ENCODE measurements at regions not wholly inside any gene's neighbourhood (a gene's known extent, or its start where the extent isn't known, plus 50 kb on each side); places are given as distances from the start of the nearest gene placed in this dataset.

DNA sequence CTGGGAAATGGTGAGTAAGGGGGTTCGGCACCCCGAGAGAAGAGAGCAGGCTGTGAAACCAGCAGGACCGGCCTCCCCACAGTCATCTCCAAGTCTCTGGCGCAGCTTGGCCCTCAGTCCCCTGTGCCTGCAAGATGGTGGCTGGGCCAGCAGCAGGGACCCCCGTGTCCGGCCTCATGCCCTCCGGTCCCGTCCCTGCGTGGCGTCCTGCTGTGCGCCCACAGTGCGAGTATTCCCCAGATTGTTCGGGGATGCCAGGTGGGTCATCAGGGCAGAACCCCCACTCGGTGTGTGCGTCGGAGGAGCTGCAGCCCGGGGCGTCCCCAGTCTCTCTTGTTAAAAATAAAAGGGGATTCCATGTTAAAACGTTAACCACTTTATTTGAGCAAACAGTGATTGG is 216.9 kb upstream of the ALG10B start:
- Mint-ChIP-seq H3K9me3 (peaks cover 26% of the 10 kb centered on the region), H3K27me3 (ENCODE audit: insufficient read depth) (no peaks in the 10 kb centered on the region; the same call in 1 of the 2 replicates), H3K4me3 (no peak overlapping the region), H3K36me3 (ENCODE audit: low read depth) (peaks cover 6% of the 10 kb centered on the region; the same call in 1 of the 2 replicates), H3K4me1 (ENCODE audit: low read depth) (no peaks in the 10 kb centered on the region), H3K27ac (no peak overlapping the region)
- TF ChIP-seq CTCF (IDR thresholded peaks at IDR 0.05), result no peak
- no peak for DNase-seq

GRCh38 chr12:38101753-38102152 is 214.8 kb upstream of the ALG10B start:
- DNase-seq, result no peak
- TF ChIP-seq CTCF (IDR thresholded peaks at IDR 0.05), result no peak
- Mint-ChIP-seq H3K27me3 (ENCODE audit: insufficient read depth) (no peaks in the 10 kb centered on the region; the same call in 1 of the 2 replicates), H3K27ac (no peak overlapping the region), H3K4me3 (no peak overlapping the region), H3K36me3 (ENCODE audit: low read depth) (peaks cover 6% of the 10 kb centered on the region; the same call in 1 of the 2 replicates), H3K9me3 (peaks cover 22% of the 10 kb centered on the region), H3K4me1 (ENCODE audit: low read depth) (no peaks in the 10 kb centered on the region)

GRCh38 chr12:38102197-38102596 is 214.4 kb upstream of the ALG10B start:
- Mint-ChIP-seq H3K27me3 (ENCODE audit: insufficient read depth) (no peaks in the 10 kb centered on the region; the same call in 1 of the 2 replicates), H3K36me3 (ENCODE audit: low read depth) (peaks cover 6% of the 10 kb centered on the region; the same call in 1 of the 2 replicates), H3K4me3 (no peak overlapping the region), H3K27ac (no peak overlapping the region), H3K9me3 (peaks cover 22% of the 10 kb centered on the region), H3K4me1 (ENCODE audit: low read depth) (no peaks in the 10 kb centered on the region)
- no peak for DNase-seq
- TF ChIP-seq CTCF (IDR thresholded peaks at IDR 0.05), result no peak

- Mint-ChIP-seq H3K36me3 (ENCODE audit: low read depth) (no peaks in the 10 kb centered on the region; the same call in 1 of the 2 replicates), H3K27me3 (ENCODE audit: insufficient read depth) (no peaks in the 10 kb centered on the region), H3K4me3 (no peak overlapping the region), H3K27ac (no peak overlapping the region), H3K4me1 (ENCODE audit: low read depth) (no peaks in the 10 kb centered on the region), H3K9me3 (peaks cover 35% of the 10 kb centered on the region)
- no peak for TF ChIP-seq CTCF (IDR thresholded peaks at IDR 0.05)
- DNase-seq, result no peak
Observed at GRCh38 chr12:38110026-38110699, 206.4 kb upstream of the ALG10B start.

GRCh38 chr12:38113991-38114390 is 202.6 kb upstream of the ALG10B start:
- peaks cover 53% of the 10 kb centered on the region for H3K9me3 Mint-ChIP-seq
- no peaks in the 10 kb centered on the region; the same call in 1 of the 2 replicates for H3K36me3 Mint-ChIP-seq (ENCODE audit: low read depth)
- no peak for DNase-seq
- H3K27ac Mint-ChIP-seq, result no peak overlapping the region
- no peaks in the 10 kb centered on the region for H3K4me1 Mint-ChIP-seq (ENCODE audit: low read depth)
- TF ChIP-seq CTCF (IDR thresholded peaks at IDR 0.05), result no peak
- H3K4me3 Mint-ChIP-seq, result no peak overlapping the region
- H3K27me3 Mint-ChIP-seq (ENCODE audit: insufficient read depth), result no peaks in the 10 kb centered on the region

Data from HFFc6 (cell line).